ENCODE measurements at regions not wholly inside any gene's neighbourhood (a gene's known extent, or its start where the extent isn't known, plus 50 kb on each side); places are given as distances from the start of the nearest gene placed in this dataset.
"Not testable (repeated sequence)": the region's sequence is repeated elsewhere in the genome, so short reads cannot be mapped to it uniquely, and the experiment has no call there.

DNA sequence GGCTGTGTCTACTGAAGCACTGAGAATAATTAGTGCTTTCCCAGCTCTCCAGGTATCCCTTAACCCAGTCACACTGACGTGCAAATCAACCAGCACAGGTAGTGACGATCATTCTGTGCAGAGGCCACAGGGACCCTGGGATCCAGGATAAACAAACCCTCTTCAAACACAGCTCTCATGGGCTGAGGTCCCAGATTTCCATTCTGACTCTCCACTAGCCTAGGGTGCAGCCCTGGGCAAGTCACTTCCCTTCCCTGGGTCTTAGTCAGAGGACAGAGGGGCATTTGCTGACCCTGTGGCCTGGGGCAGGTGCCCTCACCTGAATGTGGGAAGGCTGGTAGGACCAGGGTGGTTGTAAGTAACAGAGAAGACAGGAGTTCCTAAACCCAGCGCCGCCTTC is 724.7 kb downstream of the MATN1 start:
- 69 to 88% methylated on average over 2 to 4 of the region's 4 CpGs for WGBS, 2 donors
- no peaks in the 10 kb centered on the region for H3K9me3 ChIP-seq

DNA sequence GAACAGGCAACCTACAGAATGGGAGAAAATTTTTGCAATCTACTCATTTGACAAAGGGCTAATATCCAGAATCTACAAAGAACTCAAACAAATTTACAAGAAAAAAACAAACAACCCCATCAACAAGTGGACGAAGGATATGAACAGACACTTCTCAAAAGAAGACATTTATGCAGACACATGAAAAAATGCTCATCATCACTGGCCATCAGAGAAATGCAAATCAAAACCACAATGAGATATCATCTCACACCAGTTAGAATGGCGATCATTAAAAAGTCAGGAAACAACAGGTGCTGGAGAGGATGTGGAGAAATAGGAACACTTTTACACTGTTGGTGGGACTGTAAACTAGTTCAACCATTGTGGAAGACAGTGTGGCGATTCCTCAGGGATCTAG is 725.6 kb downstream of the MATN1 start:
- DNase-seq; H3K4me3 ChIP-seq (replicated peaks in 1 of 3); H3K9me3 ChIP-seq; H3K4me1 ChIP-seq; H3K27ac ChIP-seq; intact Hi-C loops (cut with DNase I); H3K36me3 ChIP-seq; H3K27me3 ChIP-seq: not testable (repeated sequence)
- 93 to 96% methylated on average over 2 of the region's 3 CpGs for WGBS, 2 donors

More for the DNA sequence above, 724.7 kb downstream of the MATN1 start:
- no peak for DNase-seq
- TF ChIP-seq POLR2A (IDR thresholded peaks at IDR 0.05): no peak
- TF ChIP-seq, protein P1, sequence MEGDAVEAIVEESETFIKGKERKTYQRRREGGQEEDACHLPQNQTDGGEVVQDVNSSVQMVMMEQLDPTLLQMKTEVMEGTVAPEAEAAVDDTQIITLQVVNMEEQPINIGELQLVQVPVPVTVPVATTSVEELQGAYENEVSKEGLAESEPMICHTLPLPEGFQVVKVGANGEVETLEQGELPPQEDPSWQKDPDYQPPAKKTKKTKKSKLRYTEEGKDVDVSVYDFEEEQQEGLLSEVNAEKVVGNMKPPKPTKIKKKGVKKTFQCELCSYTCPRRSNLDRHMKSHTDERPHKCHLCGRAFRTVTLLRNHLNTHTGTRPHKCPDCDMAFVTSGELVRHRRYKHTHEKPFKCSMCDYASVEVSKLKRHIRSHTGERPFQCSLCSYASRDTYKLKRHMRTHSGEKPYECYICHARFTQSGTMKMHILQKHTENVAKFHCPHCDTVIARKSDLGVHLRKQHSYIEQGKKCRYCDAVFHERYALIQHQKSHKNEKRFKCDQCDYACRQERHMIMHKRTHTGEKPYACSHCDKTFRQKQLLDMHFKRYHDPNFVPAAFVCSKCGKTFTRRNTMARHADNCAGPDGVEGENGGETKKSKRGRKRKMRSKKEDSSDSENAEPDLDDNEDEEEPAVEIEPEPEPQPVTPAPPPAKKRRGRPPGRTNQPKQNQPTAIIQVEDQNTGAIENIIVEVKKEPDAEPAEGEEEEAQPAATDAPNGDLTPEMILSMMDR (IDR thresholded peaks at IDR 0.05): no peak
- H3K27me3 ChIP-seq: no peaks in the 10 kb centered on the region
- no peaks in the 10 kb centered on the region for H3K36me3 ChIP-seq
- no peaks in the 10 kb centered on the region for H3K4me1 ChIP-seq
- no peak overlapping the region for H3K4me3 ChIP-seq (replicated peaks in 1 of 3)
- H3K27ac ChIP-seq: no peak overlapping the region
- intact Hi-C loops (cut with DNase I): no loop called here

DNA sequence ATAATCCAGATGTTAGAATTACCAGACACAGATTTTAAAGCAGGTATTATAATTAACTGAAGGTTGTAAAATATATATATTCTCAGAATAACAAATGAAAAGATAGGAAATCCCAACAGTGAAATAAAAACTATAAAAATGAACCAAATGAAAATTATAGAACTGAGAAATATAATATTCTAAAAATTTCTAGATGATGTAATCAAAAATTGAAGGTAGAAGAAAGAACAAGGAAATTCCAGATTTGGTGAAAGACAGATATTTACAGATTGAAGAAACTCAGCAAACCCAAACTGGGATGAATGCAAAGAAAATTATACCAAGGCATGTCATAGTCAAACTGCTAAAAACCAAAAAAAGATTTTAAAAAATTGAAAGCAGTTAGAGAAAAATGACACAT is 729.4 kb downstream of the MATN1 start:
- H3K4me3 ChIP-seq (replicated peaks in 1 of 3): no peak overlapping the region
- H3K9me3 ChIP-seq: no peaks in the 10 kb centered on the region
- DNase-seq: no peak
- H3K27me3 ChIP-seq: no peaks in the 10 kb centered on the region
- no peaks in the 10 kb centered on the region for H3K4me1 ChIP-seq
- no peak for TF ChIP-seq POLR2A (IDR thresholded peaks at IDR 0.05)
- TF ChIP-seq, protein P1 (IDR thresholded peaks at IDR 0.05): no peak
- H3K36me3 ChIP-seq: no peaks in the 10 kb centered on the region
- intact Hi-C loops (cut with DNase I): no loop called here
- no peak overlapping the region for H3K27ac ChIP-seq

DNA sequence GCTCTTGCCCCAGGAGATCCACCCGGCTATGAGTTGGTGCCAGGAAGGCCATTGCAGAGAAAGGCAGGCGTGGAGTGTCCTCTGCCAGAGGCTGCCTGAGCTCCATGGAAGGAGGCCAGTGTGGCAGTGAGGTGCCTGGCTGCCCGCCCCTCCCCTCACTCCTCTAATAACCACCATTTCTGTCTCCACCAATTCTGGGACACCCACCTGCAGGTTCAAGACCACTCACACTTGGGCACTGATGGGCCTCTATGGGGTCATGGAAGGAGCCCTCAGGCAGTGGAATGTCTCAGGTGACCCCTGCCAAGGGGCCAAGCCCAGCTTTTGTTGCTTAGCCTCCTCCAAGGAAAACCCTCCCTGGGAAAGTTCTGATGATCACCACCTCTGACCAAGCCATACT is 731.6 kb downstream of the MATN1 start:
- H3K27me3 ChIP-seq: no peaks in the 10 kb centered on the region
- H3K36me3 ChIP-seq: no peaks in the 10 kb centered on the region
- intact Hi-C loops (cut with DNase I): no loop called here
- no peaks in the 10 kb centered on the region for H3K9me3 ChIP-seq
- no peak for DNase-seq
- H3K4me3 ChIP-seq (replicated peaks in 1 of 3): no peak overlapping the region
- H3K4me1 ChIP-seq: no peaks in the 10 kb centered on the region
- no peak overlapping the region for H3K27ac ChIP-seq
- TF ChIP-seq, protein P1 (IDR thresholded peaks at IDR 0.05): no peak
- no peak for TF ChIP-seq POLR2A (IDR thresholded peaks at IDR 0.05)
- WGBS, 2 donors: 71 to 85% methylated on average over 1 to 3 of the region's 3 CpGs

DNA sequence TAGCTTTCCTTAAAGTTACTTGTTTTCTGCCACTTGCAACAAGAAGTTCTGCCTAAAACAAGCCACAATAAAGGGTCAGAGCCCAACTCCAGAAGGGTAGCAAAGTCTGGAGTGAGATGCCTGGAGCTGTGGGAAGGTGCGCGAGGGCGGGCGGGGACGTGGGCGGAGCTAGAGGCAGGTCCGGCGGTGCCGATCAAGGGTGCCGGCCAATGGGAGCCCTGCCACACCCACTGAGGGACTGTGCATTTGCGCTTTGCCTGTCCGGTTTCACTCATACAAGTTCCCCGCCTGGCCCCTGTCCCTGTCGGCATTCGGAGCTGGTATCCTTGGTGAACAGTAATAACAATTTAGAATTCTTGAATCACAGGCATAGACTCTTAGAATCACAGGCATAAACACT is 732.4 kb downstream of the MATN1 start:
- intact Hi-C loops (cut with DNase I): no loop called here
- Histone ChIP-seq H3K27me3 (no peaks in the 10 kb centered on the region), H3K27ac (no peak overlapping the region), H3K9me3 (no peaks in the 10 kb centered on the region), H3K4me3 (replicated peaks in 1 of 3) (no peak overlapping the region), H3K4me1 (no peaks in the 10 kb centered on the region), H3K36me3 (no peaks in the 10 kb centered on the region)
- no peak for DNase-seq
- 50 to 62% methylated on average over 15 of the region's 15 CpGs for WGBS, 2 donors
- TF ChIP-seq, protein P1 (IDR thresholded peaks at IDR 0.05): no peak
- TF ChIP-seq POLR2A (IDR thresholded peaks at IDR 0.05): no peak

DNA sequence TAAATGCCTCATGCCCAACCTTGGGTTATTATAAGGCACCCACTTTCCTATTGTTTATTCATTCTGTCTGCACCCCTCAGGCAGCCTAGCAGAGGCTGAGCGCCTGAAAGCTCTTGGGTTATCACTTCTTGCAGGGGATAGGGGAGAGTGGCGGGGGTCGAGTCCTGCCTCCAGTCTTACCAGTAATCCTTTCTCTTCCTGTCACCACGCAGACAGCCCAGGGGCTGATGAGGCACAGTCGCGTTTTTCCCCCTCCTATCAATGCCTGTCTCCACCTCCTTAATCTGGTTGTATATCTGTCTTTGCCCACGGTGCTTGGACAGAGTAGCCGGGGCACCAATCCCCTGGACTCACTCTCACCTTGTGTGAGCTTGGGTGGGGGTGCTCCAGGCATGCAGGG is 733.1 kb downstream of the MATN1 start:
- peaks cover 0 to 2% of the 10 kb centered on the region in 2 donors for H3K4me1 ChIP-seq
- H3K27me3 ChIP-seq: no peaks in the 10 kb centered on the region
- no peak overlapping the region for H3K4me3 ChIP-seq (replicated peaks in 1 of 3)
- DNase-seq: no peak
- intact Hi-C loops (cut with DNase I): no loop called here
- whole genome bisulfite sequencing, 2 donors: 79 to 86% methylated on average over 8 of the region's 8 CpGs
- H3K27ac ChIP-seq: no peak overlapping the region
- TF ChIP-seq POLR2A (IDR thresholded peaks at IDR 0.05): no peak
- TF ChIP-seq, protein P1 (IDR thresholded peaks at IDR 0.05): no peak
- no peaks in the 10 kb centered on the region for H3K9me3 ChIP-seq
- no peaks in the 10 kb centered on the region for H3K36me3 ChIP-seq

Measured in thyroid gland (tissue), 4 donors.